H1 (cell line): ENCODE measurements at regions not wholly inside any gene's neighbourhood (a gene's known extent, or its start where the extent isn't known, plus 50 kb on each side); places are given as distances from the start of the nearest gene placed in this dataset.

Source experiments
- CTCF ChIA-PET: fragments of 300-600 bp; sonication (Branson Sonifier 250); formaldehyde crosslinking; loops from one replicate; lab custom pipeline; 2021; ENCODE audit not compliant: partially characterized antibody; lab: Charles Lee
- POLR2A ChIA-PET: fragments of 300-600 bp; sonication (Branson Sonifier 250); formaldehyde crosslinking; loops from one replicate; lab custom pipeline; 2021; ENCODE audit warnings: inconsistent platforms; ENCODE audit not compliant: partially characterized antibody; lab: Charles Lee
- DNase-seq, 2 experiments: peaks; one replicate each; pipeline versions ENCODE4 v3.0.0 to v3.0.0-alpha.2; 2010 to 2022; ENCODE audit warnings: low spot score in 2 of 2, low read depth in 1 of 2, mixed read lengths in 1 of 2
- FAIRE-seq: peaks from 2 replicates; lab custom pipeline; 2011; peaks lifted over from hg19 to GRCh38; lab: Jason Lieb, UNC
- H2AFZ ChIP-seq: 2 replicates; pipeline ENCODE4 v1.8.1; 2012; ENCODE audit warnings: low read length, inconsistent platforms
- H2AK5ac ChIP-seq: 2 replicates; pipeline ENCODE4 v1.6.1; 2013; ENCODE audit warnings: low read depth, low read length
- H2BK120ac ChIP-seq: replicated peaks from 2 replicates; pipeline ENCODE3; 2013; ENCODE audit warnings: low read depth, low read length, inconsistent platforms
- H2BK12ac ChIP-seq: 2 replicates; pipeline ENCODE4 v1.6.1; 2013; ENCODE audit warnings: low read depth, low read length
- H2BK15ac ChIP-seq: 2 replicates; pipeline ENCODE4 v1.6.1; 2013; ENCODE audit warnings: low read length
- H2BK20ac ChIP-seq: 2 replicates; pipeline ENCODE4 v1.6.1; 2013; ENCODE audit warnings: low read length
- H2BK5ac ChIP-seq: 2 replicates; pipeline ENCODE4 v1.6.1; 2013; ENCODE audit warnings: low read depth, low read length
- H3K14ac ChIP-seq: 2 replicates; pipeline ENCODE4 v1.6.1; 2013; ENCODE audit warnings: inconsistent platforms; ENCODE audit not compliant: insufficient read length
- H3K18ac ChIP-seq: 2 replicates; pipeline ENCODE4 v1.6.1; 2013; ENCODE audit warnings: low read length; ENCODE audit errors: extremely low read depth
- H3K23ac ChIP-seq: 2 replicates; pipeline ENCODE4 v1.6.1; 2013; ENCODE audit warnings: inconsistent platforms; ENCODE audit not compliant: insufficient read length
- H3K23me2 ChIP-seq: 2 replicates; pipeline ENCODE4 v1.6.1; 2013; ENCODE audit warnings: low read depth, low read length
- H3K27ac ChIP-seq: 2 replicates; pipeline ENCODE4 v1.6.1; 2011; ENCODE audit warnings: low read depth, low read length, inconsistent platforms
- H3K27me3 ChIP-seq, 4 experiments: replicated peaks in 1 of 4; 1 replicate in 1 of 4; 2 replicates in 3 of 4; pipeline versions ENCODE4 v1.6.1 to v1.8.1; 2011 to 2013; ENCODE audit warnings: low read length in 3 of 4, mild to moderate bottlenecking in 3 of 4, inconsistent platforms in 2 of 4, mixed read lengths in 2 of 4, moderate library complexity in 1 of 4; ENCODE audit not compliant: control insufficient read depth in 3 of 4, insufficient read depth in 3 of 4; ENCODE audit errors: extremely low read depth in 1 of 4
- H3K36me3 ChIP-seq, 4 experiments: 2 replicates each; pipeline versions ENCODE4 v1.6.1 to v1.8.1; 2011 to 2013; ENCODE audit warnings: mild to moderate bottlenecking in 4 of 4, low read length in 3 of 4, moderate library complexity in 2 of 4, control low read depth in 1 of 4, inconsistent platforms in 1 of 4; ENCODE audit not compliant: insufficient read depth in 4 of 4, control insufficient read depth in 2 of 4
- H3K4ac ChIP-seq: replicated peaks from 2 replicates; pipeline ENCODE3; 2013; ENCODE audit warnings: low read length, low read depth, mixed read lengths, inconsistent platforms; ENCODE audit not compliant: insufficient read length
- H3K4me1 ChIP-seq, 4 experiments: replicated peaks in 1 of 4; 1 replicate in 1 of 4; 2 replicates in 3 of 4; pipeline versions ENCODE4 v1.6.1 to v1.8.1; 2011 to 2013; ENCODE audit warnings: low read length in 3 of 4, inconsistent platforms in 2 of 4, mixed read lengths in 1 of 4; ENCODE audit not compliant: insufficient read depth in 4 of 4, control insufficient read depth in 3 of 4
- H3K4me2 ChIP-seq, 2 experiments: 2 replicates each; pipeline versions ENCODE4 v1.6.1 to v1.8.1; 2011 to 2013; ENCODE audit warnings: low read depth in 2 of 2, low read length in 2 of 2, control low read depth in 1 of 2, inconsistent platforms in 1 of 2, mild to moderate bottlenecking in 1 of 2; ENCODE audit not compliant: insufficient read depth in 1 of 2
- H3K4me3 ChIP-seq, 4 experiments: fragments of 200-600, 300-600 bp in 1 of 4; sonication (generic), shearing (Covaris generic), sonication (Bioruptor Twin) in 1 of 4; 2 replicates each; pipeline versions ENCODE4 v1.5.1 to v1.8.1; 2011 to 2016; ENCODE audit warnings: low read length in 4 of 4, low read depth in 3 of 4, control low read depth in 2 of 4, inconsistent platforms in 2 of 4, mild to moderate bottlenecking in 2 of 4, mixed read lengths in 1 of 4, moderate library complexity in 1 of 4; ENCODE audit not compliant: insufficient read depth in 2 of 4; ENCODE audit errors: extremely low read depth in 1 of 4
- H3K56ac ChIP-seq: replicated peaks from 2 replicates; pipeline ENCODE3; 2013; ENCODE audit warnings: low read depth, mild to moderate bottlenecking, mixed read lengths, low read length, inconsistent platforms; ENCODE audit not compliant: insufficient read length
- H3K79me1 ChIP-seq: 2 replicates; pipeline ENCODE4 v1.6.1; 2013; ENCODE audit warnings: low read depth, low read length, control low read depth
- H3K79me2 ChIP-seq, 2 experiments: 2 replicates each; pipeline versions ENCODE4 v1.6.1 to v1.8.1; 2012 to 2013; ENCODE audit warnings: low read length in 2 of 2, mild to moderate bottlenecking in 2 of 2, inconsistent platforms in 1 of 2; ENCODE audit not compliant: insufficient read depth in 2 of 2, control insufficient read depth in 1 of 2
- H3K9ac ChIP-seq, 4 experiments: replicated peaks in 1 of 4; 1 replicate in 1 of 4; 2 replicates in 3 of 4; pipeline versions ENCODE4 v1.6.1 to v1.8.1; 2011 to 2013; ENCODE audit warnings: low read depth in 3 of 4, low read length in 3 of 4, control low read depth in 2 of 4, mild to moderate bottlenecking in 2 of 4, moderate library complexity in 2 of 4, inconsistent platforms in 1 of 4; ENCODE audit errors: extremely low read depth in 1 of 4
- H3K9me3 ChIP-seq, 2 experiments: 2 replicates each; pipeline versions ENCODE4 v1.6.1 to v1.8.1; 2012 to 2013; ENCODE audit warnings: mild to moderate bottlenecking in 2 of 2, moderate library complexity in 2 of 2, control low read depth in 1 of 2, inconsistent platforms in 1 of 2, low read depth in 1 of 2, low read length in 1 of 2, mixed read lengths in 1 of 2; ENCODE audit not compliant: insufficient read depth in 2 of 2
- H4K20me1 ChIP-seq, 2 experiments: replicated peaks in 1 of 2; 2 replicates each; pipeline versions ENCODE3 to v1.8.1; 2011 to 2013; ENCODE audit warnings: inconsistent platforms in 2 of 2, low read length in 2 of 2, mild to moderate bottlenecking in 1 of 2; ENCODE audit not compliant: insufficient read depth in 2 of 2, control insufficient read depth in 1 of 2
- H4K5ac ChIP-seq: 2 replicates; pipeline ENCODE4 v1.6.1; 2013; ENCODE audit warnings: low read length, low read depth, mixed read lengths, inconsistent platforms; ENCODE audit not compliant: insufficient read length
- H4K8ac ChIP-seq: 2 replicates; pipeline ENCODE4 v1.8.0; 2013; ENCODE audit warnings: mild to moderate bottlenecking, moderate library complexity, low read length, inconsistent platforms; ENCODE audit not compliant: insufficient read depth; ENCODE audit errors: extremely low read depth
- H4K91ac ChIP-seq: replicated peaks from 2 replicates; pipeline ENCODE3; 2013; ENCODE audit warnings: low read length, mixed read lengths, inconsistent platforms; ENCODE audit not compliant: insufficient read length
- POU5F1 ChIP-seq: IDR thresholded peaks from 2 replicates; pipeline ENCODE4 v1.6.1; 2011; ENCODE audit warnings: low read depth, mild to moderate bottlenecking, low read length, moderate library complexity
- RBBP5 ChIP-seq: IDR thresholded peaks from 2 replicates; pipeline ENCODE4 v1.7.1; 2012; ENCODE audit warnings: low read depth, mild to moderate bottlenecking, inconsistent platforms, low read length, moderate library complexity, borderline replicate concordance

DNA sequence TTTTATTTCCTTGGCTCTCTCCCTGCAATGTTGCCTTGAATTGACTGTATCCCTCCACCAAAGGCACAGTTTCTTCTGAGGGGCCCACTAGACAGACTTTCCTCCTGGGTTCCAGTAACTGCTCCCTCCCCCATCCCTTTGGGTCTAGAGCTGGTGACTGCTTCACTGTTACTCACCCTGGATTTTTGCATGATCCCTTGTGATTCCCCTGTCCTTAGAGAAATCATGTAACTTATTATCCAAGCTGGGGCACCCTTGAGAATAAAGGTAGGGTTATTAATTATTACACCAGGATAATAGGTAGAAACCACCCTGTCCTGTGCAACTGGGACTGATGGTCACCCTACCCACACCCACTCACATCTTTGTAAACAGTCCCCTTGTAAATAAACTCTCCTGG lies 67.5 kb upstream of the FYN start:
- Histone ChIP-seq H3K18ac (no peak overlapping the region), H4K20me1 (no peaks in the 10 kb centered on the region), H3K56ac (no peak overlapping the region), H3K4me1 (no peaks in the 10 kb centered on the region), H2BK12ac (no peak overlapping the region), H3K9ac (no peak overlapping the region), H3K4me2 (no peak overlapping the region), H2AFZ (no peak overlapping the region), H2BK5ac (no peak overlapping the region), H2BK20ac (no peak overlapping the region), H3K14ac (no peak overlapping the region), H4K91ac (no peak overlapping the region), H3K79me1 (no peaks in the 10 kb centered on the region), H3K9me3 (peaks cover 0 to 5% of the 10 kb centered on the region in 2 experiments; a peak in 2 of 4 replicates), H3K27ac (no peak overlapping the region), H3K27me3 (no peaks in the 10 kb centered on the region), H3K23ac (no peak overlapping the region), H4K5ac (no peak overlapping the region), H2BK120ac (no peak overlapping the region), H3K23me2 (no peaks in the 10 kb centered on the region), H3K4me3 (no peak overlapping the region), H4K8ac (no peak overlapping the region), H3K4ac (no peak overlapping the region), H2AK5ac (no peak overlapping the region), H2BK15ac (no peak overlapping the region), H3K36me3 (no peaks in the 10 kb centered on the region), H3K79me2 (no peaks in the 10 kb centered on the region)
- TF ChIP-seq POU5F1 (no peak), RBBP5 (no peak)
- no peak for DNase-seq
- ChIA-PET CTCF (no interaction called here), POLR2A (no interaction called here)
- no peak for FAIRE-seq
